Activated effector memory CD4-positive, alpha-beta T cell treated with anti-CD3 and anti-CD28 coated beads, Interleukin-2, amount 50 U/mL, for 16 hours (primary cell): ENCODE measurements at regions not wholly inside any gene's neighbourhood (a gene's known extent, or its start where the extent isn't known, plus 50 kb on each side); places are given as distances from the start of the nearest gene placed in this dataset.

ENCODE experiments used
- DNase-seq: peaks from one replicate; pipeline ENCODE4 v3.0.0-alpha.2; 2020

DNA sequence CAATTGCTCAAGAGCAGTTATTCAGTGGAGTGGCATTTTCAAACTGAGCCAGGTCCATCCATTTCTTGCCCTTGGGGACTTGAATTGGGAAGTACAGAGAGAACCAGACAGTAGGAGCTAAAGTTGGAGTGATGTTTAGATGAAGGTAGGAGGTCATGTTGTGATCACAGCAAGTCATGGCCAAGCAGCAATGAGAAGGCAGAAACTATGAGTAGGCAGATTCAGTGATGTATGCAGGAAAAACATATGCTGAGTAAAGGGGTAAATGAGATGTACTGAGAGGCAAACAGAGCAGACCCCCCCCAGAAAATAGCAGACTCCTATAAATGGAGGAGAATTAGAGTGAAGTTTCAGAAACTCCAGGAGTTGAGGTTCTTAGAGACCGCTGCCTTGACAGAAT, 95.8 kb downstream of the PERP start:
- no peak for DNase-seq

DNA sequence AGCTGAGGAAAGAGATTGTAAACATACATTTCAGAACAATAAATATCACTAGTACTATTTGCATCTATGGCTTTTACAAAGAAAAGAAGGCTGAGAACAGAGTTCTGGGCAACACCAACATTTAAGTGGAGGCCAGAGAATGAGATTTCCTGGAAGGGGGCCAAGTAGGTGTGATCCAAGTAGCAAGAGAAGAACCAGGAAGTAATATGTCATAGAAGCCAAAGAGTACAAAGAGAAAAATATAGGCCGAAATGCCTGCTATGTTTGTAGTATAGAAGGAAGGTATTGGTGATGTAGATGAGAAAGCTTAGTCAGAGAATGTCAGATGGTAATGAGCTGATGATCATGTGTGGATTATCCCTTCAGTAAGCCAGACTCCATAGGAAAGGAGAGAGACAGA, 94.5 kb downstream of the PERP start:
- no peak for DNase-seq

DNA sequence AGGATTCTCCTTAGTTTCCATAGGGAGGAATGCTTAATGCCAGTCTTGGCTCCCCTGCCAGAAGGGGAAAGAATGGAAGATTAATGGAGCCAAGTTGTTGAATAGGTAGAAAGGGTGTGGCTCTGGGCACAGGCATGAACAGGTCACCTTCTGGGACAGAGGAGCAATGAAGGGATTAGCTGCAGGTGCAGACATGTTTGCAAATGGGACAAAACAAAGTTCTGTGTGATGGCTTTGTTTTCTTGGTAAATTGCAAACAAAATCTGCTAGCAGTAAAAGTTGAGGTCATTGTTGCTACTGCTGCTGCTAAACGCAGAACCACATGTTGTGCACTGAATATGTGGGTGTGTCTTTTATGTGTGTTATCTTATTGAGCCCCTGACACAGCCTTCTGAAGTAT, 93.3 kb downstream of the PERP start:
- DNase-seq, result no peak

DNA sequence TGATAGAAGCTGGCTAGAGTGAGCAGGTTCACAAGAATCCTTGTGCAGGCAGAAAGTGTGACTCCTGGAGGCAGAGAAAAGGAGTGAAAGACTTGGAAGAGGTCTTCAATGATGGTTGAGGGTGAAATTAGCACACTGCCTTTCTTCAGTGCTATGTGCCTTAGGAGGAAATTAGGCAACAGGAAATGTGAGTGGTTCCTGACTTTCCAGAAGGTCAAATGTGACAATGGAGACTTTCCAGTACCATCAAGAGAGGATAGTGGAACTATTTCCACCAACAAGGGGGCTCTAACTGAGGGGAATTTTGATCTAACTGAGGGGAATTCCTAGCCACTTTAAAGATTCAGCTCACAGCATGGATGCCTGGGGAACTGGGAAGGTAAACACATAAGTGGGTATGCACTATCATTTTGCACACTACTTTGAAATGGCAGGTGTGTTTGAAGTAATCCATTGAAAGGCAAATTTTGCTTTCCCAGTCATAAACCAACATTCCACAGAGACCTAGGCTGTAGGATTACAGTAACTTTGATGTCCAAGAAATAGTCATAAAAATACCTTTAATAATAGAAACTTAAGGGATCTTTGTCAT, 90.0 kb downstream of the PERP start:
- no peak for DNase-seq

DNA sequence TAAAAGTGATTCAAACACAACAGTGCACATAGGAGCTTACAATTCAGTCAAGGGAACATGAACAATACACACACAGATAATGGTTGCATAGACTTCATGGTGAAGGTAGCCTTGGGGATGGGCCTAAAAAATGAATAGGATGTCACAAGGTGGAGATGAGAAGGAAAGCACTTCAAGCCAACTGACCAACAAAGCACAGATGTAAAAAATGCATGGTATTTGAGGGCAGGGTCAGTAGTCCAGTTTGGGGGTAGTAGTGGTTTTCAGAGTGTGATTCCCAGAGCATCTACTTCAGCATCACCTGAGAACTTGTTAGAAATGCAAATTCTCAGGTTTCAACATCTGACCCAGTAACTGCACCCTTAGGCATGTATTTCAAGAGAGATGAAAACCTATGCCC, 88.9 kb downstream of the PERP start:
- no peak for DNase-seq

DNA sequence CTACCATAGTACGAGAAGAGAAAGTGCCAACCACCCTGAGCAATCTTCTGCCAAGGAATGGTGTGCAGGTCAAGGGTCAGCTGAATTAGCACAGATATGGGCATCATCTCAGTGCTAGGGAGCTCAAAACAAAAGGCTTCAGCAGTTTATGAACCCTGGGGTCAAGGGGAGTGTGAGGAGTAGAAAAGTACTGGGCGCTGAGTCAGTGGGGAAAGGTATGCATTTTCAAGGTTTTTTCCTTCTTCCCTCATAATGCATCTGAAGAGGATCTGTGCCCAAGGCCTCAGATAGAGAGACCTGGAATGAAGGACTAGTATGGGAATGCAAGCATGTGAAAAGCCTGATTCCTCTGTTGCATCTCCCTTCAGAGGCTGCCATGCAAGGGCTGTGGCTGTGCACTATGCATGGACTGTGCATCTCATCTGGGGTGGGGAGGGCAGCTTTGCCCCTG, 81.7 kb downstream of the PERP start:
- no peak for DNase-seq

DNA sequence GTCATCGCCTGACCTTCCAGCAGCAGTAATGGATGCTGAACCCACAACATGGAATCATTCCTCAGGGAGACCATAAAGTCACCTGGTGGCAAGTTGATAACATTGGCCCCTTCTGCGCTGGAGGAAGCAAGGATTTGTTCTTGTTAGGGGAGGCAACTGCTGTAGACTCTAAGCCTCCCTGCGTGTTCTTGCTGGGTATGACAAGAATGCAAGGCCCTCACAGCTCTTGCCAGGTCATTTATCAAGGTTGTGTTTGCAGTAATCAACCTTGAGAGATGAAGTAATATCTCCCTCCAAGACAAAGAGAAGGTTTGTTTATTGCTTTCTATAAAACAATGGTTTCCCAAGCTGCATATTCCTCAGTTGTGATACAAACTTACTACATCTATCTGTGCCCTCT, 80.9 kb downstream of the PERP start:
- DNase-seq, result no peak

DNA sequence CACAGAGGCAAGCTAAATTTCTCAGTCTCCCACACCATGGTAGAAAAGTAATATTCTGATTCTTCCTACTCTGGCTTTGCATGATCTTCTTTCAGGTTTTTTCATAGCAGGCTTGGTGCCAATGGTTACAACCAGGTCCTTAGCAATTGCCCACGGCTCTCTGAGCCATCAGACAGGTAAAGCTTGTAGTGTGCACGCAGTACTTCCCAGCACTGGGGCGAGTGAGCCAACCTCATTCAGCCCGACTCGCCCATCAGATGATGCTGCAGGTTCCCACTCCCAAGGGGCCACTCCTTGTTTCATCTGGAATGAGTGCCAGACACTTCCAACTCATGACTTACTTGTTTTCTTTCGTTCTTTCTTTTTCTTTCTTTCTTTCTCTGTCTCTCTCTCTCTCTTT, 78.3 kb downstream of the PERP start:
- DNase-seq, result no peak

DNA sequence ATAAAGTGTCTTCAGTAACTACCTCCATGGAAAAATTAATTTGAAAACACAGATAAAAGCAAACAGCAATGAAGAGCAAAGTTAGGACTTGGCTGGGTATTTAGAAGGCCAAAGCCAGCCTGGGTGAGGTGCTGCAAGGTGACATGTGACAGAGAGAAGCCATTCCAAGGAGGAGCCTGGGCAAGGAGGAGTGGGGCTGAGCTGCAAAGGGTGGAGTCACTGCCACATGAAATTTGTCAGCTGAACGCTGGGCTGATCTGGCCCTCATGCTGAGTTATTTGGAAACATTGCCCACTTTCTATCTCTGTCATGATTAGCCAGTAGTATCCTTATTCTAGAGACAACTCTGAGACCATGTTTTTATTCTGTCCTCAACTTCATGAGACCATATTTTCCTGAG, 76.3 kb downstream of the PERP start:
- DNase-seq, result no peak

DNA sequence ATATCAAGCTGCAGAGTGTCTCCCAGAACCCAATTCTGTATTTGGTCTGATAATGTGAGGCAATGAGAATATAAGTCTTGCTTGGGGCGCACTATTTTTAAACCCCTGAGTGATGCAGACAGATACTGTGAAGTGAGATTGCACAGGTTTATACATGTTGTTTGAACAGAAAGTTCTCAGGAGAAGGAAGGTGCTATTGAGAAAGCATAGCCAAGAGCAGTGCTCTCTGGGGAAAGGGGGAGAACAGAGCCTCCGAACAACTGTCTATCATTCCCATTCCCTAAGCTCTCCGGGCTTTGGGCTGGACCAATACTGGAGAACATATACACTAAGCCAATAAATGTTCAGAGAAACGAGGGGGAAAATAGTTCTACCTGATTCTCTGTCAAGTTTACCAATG, 75.8 kb downstream of the PERP start:
- DNase-seq, result no peak

DNA sequence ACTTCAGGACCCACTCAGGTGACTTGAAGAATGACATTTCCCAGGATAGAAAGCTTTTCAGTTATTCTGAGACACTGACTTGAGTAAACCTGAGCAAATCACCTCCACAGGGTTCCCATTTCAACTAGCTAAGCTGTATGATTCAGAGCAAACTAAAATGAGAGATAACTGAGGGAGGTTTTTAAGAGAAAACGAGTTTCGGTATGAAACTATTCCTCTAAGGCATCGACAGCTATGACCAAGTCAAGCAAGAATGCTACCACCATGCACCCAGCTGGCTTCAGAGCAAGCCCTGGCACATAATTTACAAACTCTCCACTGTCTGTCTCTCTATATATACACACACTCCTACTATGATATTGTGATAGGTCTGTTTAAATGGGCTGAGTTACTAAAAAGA, 75.4 kb downstream of the PERP start:
- DNase-seq, result no peak

DNA sequence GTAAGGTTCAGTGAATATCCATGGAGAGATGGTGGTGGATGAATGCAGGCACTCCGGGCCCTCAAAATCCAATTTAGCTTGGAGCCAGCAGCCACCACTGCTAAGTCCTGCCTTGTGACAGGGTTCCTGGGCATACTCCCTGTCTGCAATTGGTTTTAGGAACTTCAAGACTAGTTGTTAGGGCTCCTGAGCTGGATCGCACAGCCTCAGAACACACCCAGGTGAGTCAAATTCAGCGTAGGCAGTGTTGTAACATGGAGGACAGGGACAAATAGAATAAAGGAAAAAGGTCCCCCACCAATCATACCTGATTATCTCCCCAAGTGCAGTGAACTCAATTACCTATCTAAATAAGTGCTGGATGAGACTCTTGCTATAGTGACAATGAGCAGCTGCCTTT, 74.6 kb downstream of the PERP start:
- DNase-seq, result no peak

DNA sequence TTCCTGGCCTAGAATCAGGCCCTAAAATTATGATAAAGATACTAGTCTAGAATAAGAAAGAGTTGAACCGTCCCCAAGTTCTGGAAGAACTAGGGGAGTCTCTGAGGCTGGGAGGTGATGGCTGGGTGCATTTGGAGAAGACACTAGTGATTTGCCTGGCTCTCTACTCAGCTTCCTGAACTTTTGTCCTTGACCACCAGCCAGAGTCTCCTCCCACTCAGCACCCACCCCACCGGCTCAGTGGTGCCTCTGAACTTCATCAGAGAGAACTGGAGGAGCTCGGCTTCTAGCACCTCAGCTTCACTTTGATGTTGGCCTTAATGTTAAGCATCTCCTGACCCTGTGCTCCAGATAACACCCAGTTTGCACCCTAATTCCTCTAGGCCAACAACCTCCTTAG, 73.0 kb downstream of the PERP start:
- no peak for DNase-seq

DNA sequence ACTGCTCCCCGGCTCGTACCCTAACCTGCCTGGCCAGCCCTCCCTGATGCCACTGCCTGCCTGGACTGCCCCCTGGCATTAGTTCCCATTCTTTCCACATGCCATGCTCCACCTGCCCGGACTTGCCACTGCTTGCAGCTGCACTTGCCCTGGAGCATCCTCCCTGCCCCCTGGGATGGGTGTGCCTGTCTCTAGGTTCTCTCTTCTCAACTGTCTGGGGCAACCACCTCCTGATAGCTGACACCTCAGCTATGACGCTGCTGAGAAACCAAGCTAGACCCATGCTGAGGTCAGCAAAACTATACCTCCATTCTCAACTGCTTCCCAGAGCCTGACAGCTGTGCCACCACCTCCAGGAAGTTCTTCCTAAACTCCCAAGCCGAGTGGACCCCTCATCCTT, 72.1 kb downstream of the PERP start:
- DNase-seq, result no peak

DNA sequence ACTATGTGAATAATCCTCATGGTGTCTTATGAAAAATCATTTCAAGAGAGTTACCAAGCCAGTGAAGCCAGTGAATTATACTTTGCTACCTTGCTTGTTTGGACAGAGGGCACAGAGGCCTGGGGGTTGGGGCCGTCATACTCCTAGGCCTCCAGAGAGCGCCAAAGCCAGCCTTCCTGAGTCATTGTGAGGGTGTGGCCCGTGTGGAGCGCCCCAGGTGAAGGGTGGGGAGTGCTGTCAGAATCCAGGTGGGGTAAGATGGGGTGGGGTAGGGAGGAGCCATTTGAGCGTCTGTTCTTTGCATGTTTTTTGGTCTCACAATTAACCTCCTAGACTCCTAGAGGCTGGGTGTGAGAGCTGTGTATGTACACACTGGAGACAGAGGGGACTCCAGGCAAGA, 71.1 kb downstream of the PERP start:
- no peak for DNase-seq

DNA sequence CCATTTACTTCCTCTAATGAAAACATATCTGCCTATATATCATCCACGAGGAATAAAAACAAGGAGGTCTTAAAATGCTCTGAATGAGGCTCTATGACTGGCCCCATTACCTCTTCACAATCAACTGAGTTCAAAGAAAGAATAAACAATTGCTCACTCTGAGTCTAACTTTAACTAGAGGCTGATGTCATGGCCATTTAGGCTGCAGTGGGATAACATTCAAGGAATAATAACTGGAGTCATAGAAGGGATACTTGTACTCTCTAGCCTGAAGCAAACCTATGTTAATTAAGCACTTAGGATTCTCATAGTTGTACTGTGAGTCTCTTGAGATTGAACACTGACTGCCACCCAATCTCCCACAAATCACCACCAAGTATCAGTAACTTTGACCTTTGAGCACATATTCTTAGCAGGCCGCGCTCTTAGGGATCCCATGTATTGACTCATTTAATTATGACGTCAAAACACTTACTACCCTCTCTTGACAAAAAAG, 70.2 kb downstream of the PERP start:
- DNase-seq, result no peak

DNA sequence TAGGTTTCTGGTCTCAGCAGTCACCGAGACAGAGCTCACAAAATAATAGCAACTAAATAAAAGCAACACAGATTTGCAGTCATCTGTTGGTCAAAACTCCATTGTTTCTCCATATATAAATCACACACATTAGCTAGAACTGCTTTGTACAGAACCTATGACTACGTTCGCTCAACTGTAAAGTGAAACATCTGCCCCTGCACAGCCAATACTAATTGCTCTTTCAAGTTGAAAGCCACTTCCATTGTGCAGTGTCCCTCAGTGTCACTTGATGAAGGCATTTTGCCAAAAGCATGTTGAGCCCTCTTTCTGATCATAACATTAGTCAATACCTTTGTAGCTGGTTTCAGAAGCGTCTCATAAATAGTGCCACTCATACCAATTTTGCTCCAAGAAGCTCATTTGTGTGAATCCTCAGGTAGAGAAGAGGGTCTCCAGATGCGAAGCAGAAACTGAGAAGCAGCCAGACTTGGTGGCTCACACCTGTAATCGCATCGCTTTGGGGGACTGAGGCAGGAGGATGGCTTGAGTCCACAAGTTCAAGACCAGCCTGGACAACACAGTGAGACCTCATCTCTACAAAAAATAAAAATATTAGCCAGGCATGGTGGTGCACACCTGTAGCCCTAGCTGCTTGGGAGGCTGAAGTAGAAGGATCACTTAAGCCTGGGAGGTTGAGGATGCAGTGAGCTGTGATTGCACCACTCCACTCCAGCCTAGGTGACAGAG, 68.9 kb downstream of the PERP start:
- DNase-seq, result no peak
